GM19025 (cell line): ENCODE measurements at regions not wholly inside any gene's neighbourhood (a gene's known extent, or its start where the extent isn't known, plus 50 kb on each side); places are given as distances from the start of the nearest gene placed in this dataset.
"Not testable (repeated sequence)": the region's sequence is repeated elsewhere in the genome, so short reads cannot be mapped to it uniquely, and the experiment has no call there.

ENCODE experiments used
- ATAC-seq: cut with Tn5 transposase; IDR thresholded peaks from one replicate; pipeline ENCODE4 v1.9.1; 2021; ENCODE audit warnings: mild to moderate bottlenecking, low read depth, moderate library complexity; ENCODE audit not compliant: unreplicated experiment

DNA sequence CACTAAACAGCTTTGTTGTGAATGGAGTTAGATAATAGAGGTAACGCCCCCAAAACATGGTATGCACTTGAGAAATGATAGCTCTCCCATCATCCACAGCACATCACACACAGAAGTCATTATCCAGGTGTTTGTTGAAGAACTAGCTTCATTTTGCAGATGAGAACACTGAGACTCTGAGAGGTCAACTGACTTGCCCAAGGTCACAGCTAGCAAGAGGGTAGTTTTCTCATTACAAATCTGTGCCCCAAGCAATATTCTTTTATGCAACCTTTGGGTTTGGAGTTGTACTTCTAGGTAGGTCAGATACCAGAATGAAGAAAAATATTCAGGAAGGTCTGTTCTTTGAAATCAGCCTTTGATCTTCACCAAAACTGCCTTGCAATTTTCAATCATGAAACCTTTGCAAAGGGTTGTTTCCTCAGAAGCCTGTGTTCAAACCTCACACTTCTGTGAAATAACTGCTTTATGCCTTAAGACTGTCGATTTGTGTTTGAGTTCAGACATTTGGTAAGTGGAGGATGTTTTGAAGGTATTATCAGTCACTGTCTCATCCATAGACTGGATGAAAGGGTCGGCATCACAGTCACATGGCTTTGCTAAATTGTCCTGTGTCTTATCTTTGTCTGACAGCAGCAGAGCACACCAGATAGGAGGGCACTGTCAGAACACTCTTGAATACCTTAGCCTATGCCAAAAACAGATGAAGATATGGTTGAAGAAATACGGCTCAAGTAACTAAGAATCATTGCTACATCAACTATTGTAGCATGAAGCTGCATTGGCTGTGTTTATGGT is 233.2 kb upstream of the BTG1 start:
- no peak for ATAC-seq

DNA sequence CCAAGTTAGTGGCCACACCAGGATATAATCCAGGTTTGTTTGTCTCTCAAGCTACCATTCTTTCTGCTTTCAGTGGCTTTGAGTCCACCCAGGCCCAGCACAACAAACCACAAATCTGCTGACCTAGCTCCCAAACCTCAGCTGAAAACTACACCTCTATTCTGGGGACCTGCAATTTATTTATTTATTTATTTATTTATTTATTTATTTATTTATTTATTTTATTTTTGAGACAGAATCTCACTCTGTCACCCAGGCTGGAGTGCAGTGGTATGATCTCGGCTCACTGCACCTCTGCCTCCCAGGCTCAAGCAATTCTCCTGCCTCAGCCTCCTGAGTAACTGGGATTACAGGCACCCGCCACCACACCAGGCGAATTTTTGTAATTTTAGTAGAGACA is 229.9 kb upstream of the BTG1 start:
- not testable (repeated sequence) for ATAC-seq

DNA sequence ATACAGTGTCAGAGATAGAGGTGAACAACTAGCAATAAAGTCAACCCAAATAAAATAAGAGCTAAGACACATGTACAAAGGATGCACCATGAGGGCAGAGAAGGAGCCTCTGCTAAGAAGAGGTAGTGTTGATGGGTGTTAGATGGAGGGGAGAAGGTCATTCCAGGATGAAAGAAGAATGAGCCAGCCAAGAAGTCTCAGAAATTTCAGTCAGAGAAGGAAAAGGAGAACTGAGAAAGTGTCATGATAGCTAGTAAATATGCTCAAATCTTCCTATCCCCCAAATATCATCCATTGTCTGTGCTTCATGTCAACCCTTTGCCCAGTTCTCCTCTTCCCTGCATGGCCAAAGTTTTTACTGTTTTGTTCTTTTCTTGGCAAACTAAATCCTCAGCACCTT is 225.2 kb upstream of the BTG1 start:
- no peak for ATAC-seq

DNA sequence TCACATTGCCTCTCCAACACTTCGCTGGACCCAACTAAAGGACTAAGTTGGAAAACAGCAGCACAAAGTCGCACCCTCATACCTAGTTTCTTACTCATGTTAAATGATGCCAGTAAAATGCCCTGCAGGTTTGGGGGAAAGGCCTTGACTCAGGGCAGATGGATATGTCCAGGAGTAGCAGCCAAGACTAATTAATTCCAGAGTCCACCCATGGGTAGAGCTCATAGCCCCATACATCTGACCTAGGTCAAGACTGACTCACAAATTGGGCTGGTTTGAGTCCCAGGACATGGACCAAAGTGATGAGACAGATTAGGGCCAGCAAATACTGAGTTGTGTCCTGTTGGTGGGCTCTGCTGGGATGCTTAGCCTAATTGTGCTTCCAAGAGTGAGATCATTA is 224.0 kb upstream of the BTG1 start:
- no peak for ATAC-seq

DNA sequence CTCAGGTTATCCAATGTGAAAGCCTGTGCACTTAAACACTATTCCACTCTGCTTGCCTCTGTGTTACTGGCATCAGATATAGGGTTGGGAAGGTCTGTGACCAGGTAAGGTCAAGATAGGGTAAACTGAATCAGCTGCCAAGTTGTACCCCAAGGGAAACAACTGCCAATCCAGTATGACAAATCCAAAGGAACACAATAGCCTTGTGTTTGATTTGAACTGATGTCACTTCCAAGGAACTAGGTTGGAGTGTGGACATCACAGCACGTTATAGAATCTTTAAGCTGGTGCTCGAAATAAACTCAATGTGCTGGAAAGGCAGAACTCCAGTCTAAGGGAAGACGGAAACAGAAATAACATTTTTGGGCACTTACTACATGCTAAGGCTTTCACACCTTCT is 223.4 kb upstream of the BTG1 start:
- ATAC-seq: no peak

DNA sequence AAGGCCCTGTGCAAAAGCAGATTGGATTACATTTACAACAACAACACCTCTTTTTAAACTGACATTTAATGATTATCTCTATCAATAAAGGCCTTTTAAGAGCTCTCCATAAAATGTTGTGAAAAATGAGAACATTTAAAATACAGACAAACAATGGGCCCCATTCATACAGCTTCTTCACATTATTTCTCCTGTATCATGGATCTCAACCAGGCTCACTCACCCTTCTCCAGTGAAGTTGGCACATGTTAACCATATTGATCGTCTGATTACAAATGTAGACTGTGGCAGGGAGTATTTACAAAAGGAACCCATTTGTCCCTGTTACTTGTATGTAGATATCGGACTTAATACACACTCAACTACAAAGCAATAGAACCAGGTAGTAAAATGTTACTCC is 220.2 kb upstream of the BTG1 start:
- no peak for ATAC-seq

DNA sequence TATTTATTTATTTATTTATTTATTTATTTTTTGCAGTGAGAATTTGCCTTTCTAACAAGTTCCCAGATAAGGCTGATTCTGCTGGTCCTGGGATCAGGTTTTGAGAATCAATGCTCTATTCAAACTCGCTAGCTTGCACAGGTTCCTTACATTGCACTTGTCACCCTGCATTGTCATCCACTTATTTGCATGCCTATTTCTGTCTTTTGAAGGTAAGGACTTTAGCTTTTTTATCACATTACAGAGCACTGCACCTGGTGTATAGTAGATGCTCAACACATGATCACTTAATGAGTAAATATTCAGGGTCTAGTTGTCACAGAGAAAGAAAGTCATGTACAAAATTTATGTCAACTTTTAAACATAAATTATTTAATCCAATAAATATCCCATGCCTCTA is 219.7 kb upstream of the BTG1 start:
- ATAC-seq: no peak

DNA sequence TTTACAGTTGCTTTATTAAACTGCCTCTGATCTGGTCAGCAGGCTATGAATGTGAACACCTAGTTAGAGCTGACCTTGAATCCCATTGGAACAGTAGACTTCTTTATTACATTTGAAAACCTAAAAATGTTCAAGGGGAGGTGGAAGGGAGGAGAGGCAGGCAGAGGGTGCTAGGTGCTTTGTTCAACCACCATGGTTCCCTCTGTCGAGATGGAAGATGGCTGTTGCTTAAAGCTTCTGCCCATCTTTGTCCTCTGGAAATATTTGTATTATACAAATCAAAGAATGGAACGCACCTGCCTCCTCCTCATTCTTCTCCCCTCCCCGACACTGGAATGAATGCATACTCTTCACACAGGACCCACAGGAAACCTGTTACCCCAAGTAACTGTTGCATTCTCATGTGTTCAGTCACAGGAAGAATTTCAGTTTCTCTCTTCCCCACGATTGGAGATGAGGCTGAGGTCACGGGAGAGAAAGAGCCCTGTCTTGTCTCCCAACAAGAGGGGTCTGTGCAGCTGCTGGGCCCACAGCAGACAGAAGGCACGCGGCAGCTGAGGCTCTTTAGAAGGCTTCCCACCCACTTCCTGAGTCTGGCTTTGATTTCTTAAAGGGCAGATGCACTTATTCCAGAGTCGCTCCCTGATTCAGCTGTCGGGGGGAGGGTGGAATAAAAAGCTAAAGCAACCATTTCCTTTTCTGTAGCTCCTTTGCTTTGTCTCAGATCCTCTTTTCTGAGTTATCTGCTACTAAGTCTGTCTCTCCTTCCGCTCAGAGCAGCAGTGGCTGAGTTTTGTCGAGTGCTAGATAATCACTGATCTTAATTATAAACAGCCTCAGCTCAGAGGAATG is 217.9 kb upstream of the BTG1 start:
- peak; percentile 50 for ATAC-seq

DNA sequence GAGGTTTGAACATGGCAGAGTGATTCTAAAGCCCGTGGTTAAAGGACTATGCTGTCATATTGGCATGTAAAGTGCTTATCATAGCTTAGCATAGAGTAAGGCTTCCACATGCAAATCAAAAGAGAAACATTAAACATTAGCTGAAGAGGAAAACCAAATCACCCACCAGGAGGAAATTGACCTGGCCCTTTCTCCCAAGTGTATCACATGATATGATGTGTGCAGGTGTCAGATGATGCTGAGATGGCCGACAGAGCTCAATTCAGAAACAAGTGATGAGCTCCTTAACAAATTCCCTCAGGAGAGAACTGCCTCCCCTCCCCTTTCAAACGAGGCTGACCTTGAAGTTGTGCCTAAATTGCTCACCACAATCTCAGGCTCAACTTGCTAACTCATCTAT is 217.1 kb upstream of the BTG1 start:
- ATAC-seq: peak; percentile 56

DNA sequence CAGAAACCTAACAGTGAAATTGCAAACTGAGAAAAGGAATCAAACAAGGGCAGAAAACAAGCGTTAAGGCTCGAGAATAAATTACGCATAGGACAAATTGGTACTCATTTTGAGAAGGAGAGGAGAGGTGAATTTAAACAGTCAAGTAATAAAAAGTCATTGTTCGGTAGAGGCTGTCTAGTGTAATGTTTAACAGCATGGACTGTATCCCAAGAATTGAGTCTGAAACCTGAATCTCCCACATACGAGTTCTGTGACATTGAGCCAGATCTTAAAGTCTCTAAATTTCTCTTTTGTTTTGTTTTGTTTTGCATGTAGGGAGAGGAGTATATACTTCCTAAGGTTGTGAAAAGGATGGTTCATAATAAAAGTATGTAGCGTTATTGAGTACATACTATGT is 216.5 kb upstream of the BTG1 start:
- no peak for ATAC-seq

DNA sequence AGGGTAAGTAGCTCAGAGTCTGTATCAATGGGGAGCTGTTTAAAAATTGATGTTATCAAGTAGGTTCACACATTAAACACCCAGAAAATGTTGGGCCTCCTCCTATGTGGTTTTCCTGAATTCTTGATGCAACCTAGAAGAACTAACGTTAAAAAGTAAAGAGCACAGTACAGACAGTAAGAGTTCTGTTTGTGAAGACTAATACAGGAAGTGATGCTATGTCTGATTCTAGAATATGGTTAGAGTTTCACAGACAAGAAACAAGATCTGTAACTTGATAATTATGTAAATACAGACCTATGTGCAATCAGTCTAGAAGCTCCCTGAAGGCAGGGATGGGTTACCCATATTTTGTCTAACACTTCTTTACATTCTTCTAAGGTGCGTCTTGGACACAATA is 214.9 kb upstream of the BTG1 start:
- no peak for ATAC-seq

DNA sequence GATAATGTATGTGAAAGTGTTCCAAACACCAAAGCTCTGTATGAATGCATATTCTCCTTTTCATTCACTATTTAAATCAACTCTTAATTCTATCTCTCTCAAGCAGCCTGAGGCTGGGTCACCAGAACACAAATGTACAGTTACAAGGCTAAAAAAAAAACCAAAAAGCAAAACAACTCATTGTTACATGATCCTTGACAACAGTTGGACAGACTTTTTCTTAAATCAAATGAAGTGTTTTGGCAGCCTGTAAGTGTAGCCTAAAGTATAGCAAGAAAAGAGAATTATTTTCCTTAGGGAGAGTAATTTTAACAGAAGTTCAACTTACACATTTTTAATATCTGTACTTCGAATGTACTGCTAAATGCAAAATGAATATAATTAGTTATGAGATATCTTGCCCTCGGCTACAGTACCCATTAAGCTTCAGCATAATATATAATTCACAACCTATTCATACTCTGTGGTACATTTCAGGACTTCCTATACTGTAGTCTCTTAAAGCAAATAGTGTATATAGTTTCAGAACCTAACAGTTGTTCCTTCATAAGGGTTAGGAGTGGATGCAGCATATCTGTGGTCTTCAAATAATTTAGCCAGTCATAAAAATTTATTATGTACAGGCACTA is 214.0 kb upstream of the BTG1 start:
- ATAC-seq: no peak

DNA sequence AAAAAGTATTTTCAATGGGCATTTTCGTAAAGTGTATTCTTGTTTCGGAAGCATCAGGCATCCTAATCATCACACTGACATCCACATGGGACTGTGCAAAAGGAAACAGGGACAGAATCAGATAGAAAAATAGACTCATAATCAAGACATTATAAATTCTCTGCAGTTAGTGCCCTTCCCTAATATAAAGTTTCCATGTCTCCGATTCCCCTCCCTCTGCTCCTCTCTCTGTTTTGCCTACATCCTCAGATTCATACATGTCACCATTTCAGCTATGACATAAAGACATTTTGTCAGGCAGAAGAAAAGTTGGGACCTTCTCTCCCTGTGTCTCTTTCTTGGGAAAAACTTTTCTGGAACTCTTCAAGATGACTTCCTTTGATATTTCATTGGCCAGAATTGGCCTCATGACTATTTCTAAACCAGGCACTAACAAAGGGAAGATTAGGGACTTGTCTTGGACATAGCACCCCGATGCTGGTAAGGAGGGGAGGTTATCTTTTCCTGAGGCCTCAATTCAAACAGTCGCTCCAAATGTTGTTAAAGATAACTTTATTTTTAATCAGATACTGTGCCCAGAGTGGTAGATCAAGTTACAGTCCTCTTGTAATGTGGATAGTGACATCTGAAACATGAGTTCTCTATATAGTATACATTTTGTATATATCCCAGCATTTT is 212.1 kb upstream of the BTG1 start:
- no peak for ATAC-seq

DNA sequence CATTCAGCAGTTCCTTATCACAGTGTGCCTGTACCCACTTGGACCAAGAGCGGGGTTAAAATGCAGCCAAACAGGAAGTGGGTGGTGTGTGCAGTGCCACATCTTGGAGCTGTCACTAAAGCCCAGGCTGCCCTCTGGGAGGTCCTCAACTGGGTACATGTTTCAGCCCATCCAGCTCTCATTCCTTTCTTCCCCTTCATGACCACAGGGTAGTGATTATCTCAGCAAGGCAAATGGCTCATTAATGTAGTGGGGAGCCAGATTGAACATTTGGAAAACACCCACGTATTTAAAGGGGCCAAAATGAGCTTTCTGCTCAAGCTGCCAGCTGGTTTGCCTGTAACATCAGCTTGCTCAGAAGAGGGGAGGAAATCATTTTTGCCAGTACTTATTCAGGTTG is 210.8 kb upstream of the BTG1 start:
- ATAC-seq: no peak

DNA sequence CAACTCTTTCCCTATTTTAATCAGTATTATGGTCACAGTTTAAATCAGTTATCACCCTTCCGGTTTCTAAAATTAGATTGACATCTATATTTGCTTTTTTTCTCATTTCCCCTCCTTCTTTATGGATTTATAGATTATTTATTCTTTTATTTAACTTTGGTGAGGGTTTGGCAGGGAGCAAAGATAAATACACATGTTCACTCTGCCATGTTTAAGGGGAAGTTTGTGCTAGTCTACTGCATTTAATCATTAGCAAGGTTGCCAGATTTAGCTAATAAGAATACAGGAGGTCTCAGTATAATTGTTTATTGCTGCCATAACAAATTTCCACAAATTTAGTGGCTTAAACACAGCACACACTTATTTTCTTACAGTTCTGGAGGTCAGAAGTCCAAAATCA is 204.0 kb upstream of the BTG1 start:
- ATAC-seq: no peak

DNA sequence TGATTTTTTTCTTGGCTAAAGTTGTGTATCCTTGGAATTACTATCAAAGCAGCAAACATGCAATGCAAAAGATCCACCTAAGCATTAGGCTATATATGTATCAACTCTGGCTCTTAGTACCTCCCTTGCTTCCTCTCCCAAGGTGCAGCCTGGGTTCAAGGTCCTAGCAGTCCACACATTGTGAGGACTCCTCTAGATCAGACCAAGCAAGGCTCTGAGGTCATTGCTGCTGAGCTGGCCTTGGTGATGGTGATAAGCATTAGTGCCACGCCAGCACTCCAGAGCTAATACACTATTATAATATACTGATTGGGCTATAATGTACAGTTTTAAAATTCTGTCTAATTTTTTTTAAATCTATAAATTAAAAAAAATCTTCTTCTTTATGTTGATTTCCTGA is 196.9 kb upstream of the BTG1 start:
- no peak for ATAC-seq

DNA sequence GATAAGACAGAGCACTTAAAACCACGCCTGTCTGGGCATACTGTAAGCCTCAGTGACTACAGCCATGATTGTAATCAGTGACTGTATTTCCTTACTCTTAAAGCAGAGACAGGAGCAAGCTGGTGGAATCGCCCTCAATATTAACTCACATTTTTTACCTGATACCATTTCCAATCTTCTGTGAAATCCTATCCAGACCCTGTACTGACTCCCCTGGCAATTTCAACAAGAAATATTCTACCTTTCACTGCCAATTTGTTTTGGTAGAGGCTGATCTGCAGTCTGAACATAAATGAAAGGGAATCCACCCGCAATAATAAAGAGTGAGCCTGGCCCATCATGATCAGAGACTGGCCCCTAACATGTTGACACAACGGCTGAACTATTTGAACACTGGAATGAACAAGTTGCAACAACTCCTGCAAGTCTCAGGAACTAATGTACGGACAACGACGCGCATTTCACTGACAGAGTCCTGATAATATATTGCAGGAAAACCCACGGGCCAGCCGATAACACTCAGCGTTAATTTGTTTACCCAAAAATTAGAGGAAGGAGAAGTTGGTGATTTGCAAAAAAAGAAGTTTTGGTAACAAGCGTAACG is 195.5 kb upstream of the BTG1 start:
- no peak for ATAC-seq

DNA sequence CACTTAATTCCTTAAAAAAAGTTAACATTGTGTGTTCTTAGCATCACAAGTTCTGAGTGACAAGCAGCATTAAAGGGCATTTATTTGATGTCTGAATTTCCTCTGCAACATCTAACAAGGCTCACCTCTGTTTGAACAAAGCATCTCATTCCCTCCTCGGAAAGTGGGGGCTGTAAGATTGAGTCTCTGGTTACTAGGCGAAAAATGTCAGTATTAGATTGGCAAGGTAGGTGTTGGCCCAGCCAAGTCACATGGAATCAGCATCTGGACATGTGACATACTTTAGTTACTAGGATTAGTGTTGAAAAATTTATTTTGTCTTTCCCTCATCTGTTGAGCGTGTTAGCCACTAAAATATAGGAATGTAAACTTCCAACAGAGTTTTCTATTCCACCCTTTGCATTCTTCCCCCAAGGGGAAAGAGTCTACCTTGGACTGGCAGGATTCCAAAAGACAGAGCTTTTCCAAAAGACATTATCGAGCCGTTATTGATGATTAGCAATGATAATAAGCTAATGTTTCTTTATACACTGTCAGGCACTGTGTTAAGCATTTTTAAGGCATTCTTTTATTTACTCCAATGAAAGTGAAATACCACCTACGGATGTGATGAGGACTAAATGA is 194.9 kb upstream of the BTG1 start:
- no peak for ATAC-seq

DNA sequence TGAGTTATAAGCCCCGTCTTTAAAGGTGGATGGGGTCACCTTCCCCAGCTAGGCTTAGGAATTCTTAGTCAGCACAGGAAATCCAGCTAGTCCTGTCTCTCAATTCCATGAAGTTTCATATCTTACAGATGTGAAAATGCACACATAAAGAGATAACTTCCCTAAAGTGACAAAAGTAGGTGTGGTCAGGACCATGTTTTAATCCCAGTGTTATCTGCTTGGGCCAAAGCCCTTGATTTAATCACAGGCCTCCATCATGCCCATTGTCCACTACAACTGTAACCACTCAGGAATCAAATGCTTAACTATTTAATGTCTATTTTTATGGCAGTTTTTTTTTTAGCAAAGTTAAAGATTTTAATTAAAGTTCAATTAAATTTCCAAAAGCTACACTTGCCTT is 194.4 kb upstream of the BTG1 start:
- no peak for ATAC-seq

DNA sequence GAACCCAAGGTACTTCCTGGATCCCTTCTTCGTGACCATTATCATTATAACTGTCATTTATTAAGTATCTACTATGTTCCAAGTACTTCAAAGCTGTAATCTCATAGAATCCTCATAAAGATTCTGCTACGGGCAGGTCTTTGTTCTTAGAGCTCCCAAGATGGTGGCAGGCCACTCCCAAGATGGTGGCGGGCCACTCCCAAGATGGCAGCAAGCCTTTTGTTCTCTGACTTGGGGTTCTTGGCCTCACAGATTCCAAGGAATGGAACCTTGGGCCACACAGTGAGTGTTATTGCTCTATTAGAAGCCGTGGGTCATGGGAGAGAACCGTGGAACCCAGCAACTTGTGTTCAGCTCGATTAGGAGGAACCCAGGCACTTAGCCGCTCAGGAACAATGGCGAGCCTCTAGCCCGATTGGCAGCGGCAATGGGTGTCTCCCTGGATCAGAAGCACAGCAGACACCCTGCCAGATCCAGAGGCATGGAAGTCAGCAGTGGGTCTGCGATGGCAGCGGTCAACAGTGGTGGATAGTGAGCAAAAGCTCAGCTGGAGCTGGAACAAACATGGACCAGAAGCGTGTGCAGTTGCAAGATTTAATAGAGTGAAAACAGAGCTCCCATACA is 193.7 kb upstream of the BTG1 start:
- ATAC-seq: no peak
